Tibial nerve (tissue), 4 donors: ENCODE measurements at regions not wholly inside any gene's neighbourhood (a gene's known extent, or its start where the extent isn't known, plus 50 kb on each side); places are given as distances from the start of the nearest gene placed in this dataset.

ENCODE experiments used
- DNase-seq, 2 donors: peaks; one replicate each; pipeline ENCODE4 v3.0.0-alpha.2; 2019; ENCODE audit warnings: low spot score in 2 of 2
- H3K27ac ChIP-seq, 4 donors: fragments of 200-600 bp; sonication (generic) in 3 of 4; one replicate each; pipeline ENCODE4 v1.5.1; 2017 to 2019; ENCODE audit warnings: mild to moderate bottlenecking in 1 of 4
- H3K27me3 ChIP-seq, 2 donors: fragments of 200-600 bp; sonication (generic) in 1 of 2; one replicate each; pipeline versions ENCODE4 v1.5.1 to v1.6.0; 2017 to 2019
- H3K36me3 ChIP-seq, 3 donors: fragments of 200-600 bp; sonication (generic); one replicate each; pipeline ENCODE4 v1.5.1; 2018 to 2019
- H3K4me1 ChIP-seq, 4 donors: fragments of 200-600 bp; sonication (generic) in 3 of 4; one replicate each; pipeline ENCODE4 v1.5.1; 2017 to 2019
- H3K4me3 ChIP-seq, 4 donors: fragments of 200-600 bp; sonication (generic) in 3 of 4; one replicate each; pipeline ENCODE4 v1.5.1; 2017 to 2019; ENCODE audit warnings: mild to moderate bottlenecking in 1 of 4, moderate library complexity in 1 of 4
- H3K9me3 ChIP-seq, 4 donors: fragments of 200-600 bp; sonication (generic) in 3 of 4; one replicate each; pipeline ENCODE4 v1.5.1; 2017 to 2019
- EP300 ChIP-seq, 2 donors: sonication (generic); formaldehyde crosslinking; IDR thresholded peaks; one replicate each; pipeline ENCODE4 v1.6.1; 2017; ENCODE audit warnings: antibody characterized with exemption in 2 of 2, mild to moderate bottlenecking in 1 of 2
- POLR2A ChIP-seq, 2 donors: fragments of 450-650 bp; IDR thresholded peaks; one replicate each; pipeline ENCODE4 v1.6.1; 2017; ENCODE audit warnings: antibody characterized with exemption in 2 of 2, mild to moderate bottlenecking in 2 of 2, moderate library complexity in 2 of 2
- WGBS, 2 donors: methylation state at CpG; one replicate each; pipeline ENCODE4 v1.1.5; 2018; 5-methylcytosine and 5-hydroxymethylcytosine counted together
- TF ChIP-seq, protein P1 (sequence below), 5 experiments: fragments of 200-600 bp in 3 of 5; fragments of 450-650 bp in 2 of 5; sonication (generic) in 3 of 5; IDR thresholded peaks; one replicate each; pipeline ENCODE4 v1.5.1; 2016 to 2019; ENCODE audit warnings: antibody characterized with exemption in 5 of 5, mild to moderate bottlenecking in 3 of 5, moderate library complexity in 2 of 5

DNA sequence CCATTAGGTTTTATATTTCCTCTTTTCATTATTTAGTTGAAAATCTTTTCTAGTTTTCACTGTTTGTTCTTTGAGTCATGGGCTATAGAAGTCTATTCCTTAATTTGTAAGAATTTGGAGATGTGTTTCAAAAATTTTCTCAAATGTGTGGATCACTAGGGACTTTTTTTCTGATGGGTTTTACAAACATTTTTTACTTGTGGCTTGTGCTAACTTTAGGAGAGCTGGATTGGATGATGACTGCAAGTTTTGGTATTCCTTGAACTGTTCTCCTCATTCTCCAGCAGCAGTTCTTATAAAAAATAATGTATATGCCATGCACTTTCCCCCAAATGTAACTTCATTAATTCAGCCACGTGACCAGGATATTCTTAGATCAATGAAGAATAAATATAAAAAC is 94.7 kb upstream of the CWC22 start:
- no peak for TF ChIP-seq POLR2A (IDR thresholded peaks at IDR 0.05)
- TF ChIP-seq, protein P1, sequence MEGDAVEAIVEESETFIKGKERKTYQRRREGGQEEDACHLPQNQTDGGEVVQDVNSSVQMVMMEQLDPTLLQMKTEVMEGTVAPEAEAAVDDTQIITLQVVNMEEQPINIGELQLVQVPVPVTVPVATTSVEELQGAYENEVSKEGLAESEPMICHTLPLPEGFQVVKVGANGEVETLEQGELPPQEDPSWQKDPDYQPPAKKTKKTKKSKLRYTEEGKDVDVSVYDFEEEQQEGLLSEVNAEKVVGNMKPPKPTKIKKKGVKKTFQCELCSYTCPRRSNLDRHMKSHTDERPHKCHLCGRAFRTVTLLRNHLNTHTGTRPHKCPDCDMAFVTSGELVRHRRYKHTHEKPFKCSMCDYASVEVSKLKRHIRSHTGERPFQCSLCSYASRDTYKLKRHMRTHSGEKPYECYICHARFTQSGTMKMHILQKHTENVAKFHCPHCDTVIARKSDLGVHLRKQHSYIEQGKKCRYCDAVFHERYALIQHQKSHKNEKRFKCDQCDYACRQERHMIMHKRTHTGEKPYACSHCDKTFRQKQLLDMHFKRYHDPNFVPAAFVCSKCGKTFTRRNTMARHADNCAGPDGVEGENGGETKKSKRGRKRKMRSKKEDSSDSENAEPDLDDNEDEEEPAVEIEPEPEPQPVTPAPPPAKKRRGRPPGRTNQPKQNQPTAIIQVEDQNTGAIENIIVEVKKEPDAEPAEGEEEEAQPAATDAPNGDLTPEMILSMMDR (IDR thresholded peaks at IDR 0.05) = no peak
- no peak for TF ChIP-seq EP300 (IDR thresholded peaks at IDR 0.05)
- Histone ChIP-seq H3K27ac (no peak overlapping the region), H3K9me3 (no peaks in the 10 kb centered on the region), H3K27me3 (no peaks in the 10 kb centered on the region), H3K36me3 (no peaks in the 10 kb centered on the region), H3K4me3 (no peak overlapping the region), H3K4me1 (no peaks in the 10 kb centered on the region)
- 73 to 76% methylated on average over 1 of the region's 1 CpG for WGBS, 2 donors
- DNase-seq = no peak

DNA sequence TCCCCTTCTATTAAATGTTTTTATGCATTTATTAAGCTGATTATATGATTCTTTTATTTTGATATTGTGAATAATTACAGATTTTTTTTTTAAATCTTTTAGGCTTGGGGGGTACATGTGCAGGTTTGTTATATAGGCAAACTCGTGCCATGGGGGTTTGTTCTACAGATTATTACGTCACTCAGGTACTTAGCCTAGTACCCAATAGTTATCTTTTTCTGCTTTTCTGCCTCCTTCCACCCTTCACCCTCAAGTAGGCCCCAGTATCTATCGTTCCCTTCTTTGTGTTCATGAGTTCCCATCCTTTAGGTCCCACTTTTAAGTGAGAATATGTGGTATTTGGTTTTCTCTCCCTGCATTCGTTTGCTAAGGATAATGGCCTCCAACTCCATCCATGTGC is 92.2 kb upstream of the CWC22 start:
- TF ChIP-seq POLR2A (IDR thresholded peaks at IDR 0.05) = no peak
- no peak for TF ChIP-seq EP300 (IDR thresholded peaks at IDR 0.05)
- TF ChIP-seq, protein P1 (IDR thresholded peaks at IDR 0.05) = no peak
- no peaks in the 10 kb centered on the region for H3K27me3 ChIP-seq
- WGBS, 2 donors = 79 to 85% methylated on average over 4 of the region's 4 CpGs
- H3K9me3 ChIP-seq = no peaks in the 10 kb centered on the region
- no peak overlapping the region for H3K27ac ChIP-seq
- H3K4me3 ChIP-seq = no peak overlapping the region
- DNase-seq = no peak
- H3K4me1 ChIP-seq = no peaks in the 10 kb centered on the region
- H3K36me3 ChIP-seq = no peaks in the 10 kb centered on the region

DNA sequence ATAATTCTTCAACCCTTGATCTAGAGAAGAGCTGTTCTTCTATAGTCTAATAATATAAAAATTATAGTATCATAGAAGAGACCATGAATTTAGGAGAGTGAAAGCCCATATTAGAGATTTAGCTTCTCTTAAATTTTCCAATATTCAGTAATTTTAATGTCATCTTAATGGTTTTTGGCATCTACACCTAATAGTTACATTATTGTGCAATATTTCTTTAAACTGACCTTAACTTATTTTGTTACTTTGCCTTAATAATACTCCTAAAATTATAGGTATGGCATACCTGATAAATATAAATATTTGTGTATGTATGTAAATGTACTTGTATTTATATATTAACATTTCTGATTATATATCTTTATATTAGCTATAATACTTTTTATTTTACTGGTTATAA is 78.0 kb upstream of the CWC22 start:
- TF ChIP-seq POLR2A (IDR thresholded peaks at IDR 0.05) = no peak
- TF ChIP-seq, protein P1 (IDR thresholded peaks at IDR 0.05) = no peak
- TF ChIP-seq EP300 (IDR thresholded peaks at IDR 0.05) = no peak
- no peak for DNase-seq
- H3K27ac ChIP-seq = no peak overlapping the region
- H3K36me3 ChIP-seq = no peaks in the 10 kb centered on the region
- H3K9me3 ChIP-seq = peaks cover 0 to 11% (median 0%) of the 10 kb centered on the region in 4 donors
- no peaks in the 10 kb centered on the region for H3K4me1 ChIP-seq
- H3K4me3 ChIP-seq = no peak overlapping the region
- no peaks in the 10 kb centered on the region for H3K27me3 ChIP-seq

DNA sequence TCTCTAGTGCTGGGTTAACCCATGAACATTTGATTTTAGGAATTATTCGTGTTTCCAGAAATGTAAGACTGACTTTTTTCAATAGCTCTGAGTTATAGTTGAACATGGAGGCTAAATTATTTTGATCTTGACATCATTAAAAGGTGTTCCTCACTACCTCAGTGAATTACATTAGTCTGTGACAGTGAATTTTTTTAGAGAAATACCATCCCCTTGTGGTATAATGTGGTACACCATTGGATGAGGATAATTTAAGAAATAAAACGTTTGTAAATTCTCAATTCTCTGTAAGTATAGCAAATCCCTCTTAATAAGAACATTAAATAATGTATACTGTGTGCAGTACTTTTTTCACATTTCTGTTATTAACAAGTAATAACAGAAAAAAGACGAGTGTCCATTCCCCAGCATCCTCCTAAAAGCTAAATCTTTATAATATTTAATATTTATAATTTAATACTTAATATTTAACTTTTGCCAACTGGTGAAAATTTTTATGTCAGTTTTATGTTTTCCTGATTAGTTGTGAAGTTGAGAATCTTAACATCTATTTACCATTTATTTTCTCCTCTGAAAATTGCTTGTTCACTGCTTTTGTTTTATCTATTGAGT is 70.3 kb upstream of the CWC22 start:
- H3K27ac ChIP-seq = no peak overlapping the region
- WGBS, 2 donors = 11 to 16% methylated on average over 3 of the region's 3 CpGs
- H3K36me3 ChIP-seq = no peaks in the 10 kb centered on the region
- DNase-seq = no peak
- no peaks in the 10 kb centered on the region for H3K27me3 ChIP-seq
- H3K9me3 ChIP-seq = peaks cover 0 to 3% (median 0%) of the 10 kb centered on the region in 4 donors
- H3K4me1 ChIP-seq = no peaks in the 10 kb centered on the region
- H3K4me3 ChIP-seq = no peak overlapping the region
- TF ChIP-seq, protein P1 (IDR thresholded peaks at IDR 0.05) = peak; percentile 29 to 45 (median 40)
- no peak for TF ChIP-seq POLR2A (IDR thresholded peaks at IDR 0.05)

DNA sequence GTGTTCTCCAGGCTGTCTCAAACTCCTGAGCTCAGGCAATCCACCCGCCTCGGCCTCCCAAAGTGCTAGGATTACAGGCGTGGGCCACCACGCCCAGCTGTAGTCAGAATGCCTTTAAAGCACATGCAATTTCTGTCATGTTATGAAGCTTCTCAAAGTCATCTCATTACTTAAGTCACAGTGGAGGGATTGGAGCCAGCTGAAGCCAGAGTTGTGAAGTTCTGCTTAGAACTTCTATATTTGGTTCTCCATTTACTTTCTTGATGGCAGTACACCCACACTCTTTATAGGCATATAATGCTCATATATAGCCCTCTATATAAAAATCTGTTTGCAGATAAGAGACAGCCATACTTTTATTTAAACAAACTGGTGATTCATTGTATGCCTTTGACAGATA is 68.8 kb upstream of the CWC22 start:
- Histone ChIP-seq H3K27ac (no peak overlapping the region), H3K36me3 (no peaks in the 10 kb centered on the region), H3K4me1 (no peaks in the 10 kb centered on the region), H3K4me3 (no peak overlapping the region), H3K27me3 (no peaks in the 10 kb centered on the region), H3K9me3 (no peaks in the 10 kb centered on the region)
- DNase-seq = no peak
- WGBS, 2 donors = 88 to 92% methylated on average over 4 of the region's 4 CpGs
- no peak for TF ChIP-seq EP300 (IDR thresholded peaks at IDR 0.05)
- TF ChIP-seq, protein P1 (IDR thresholded peaks at IDR 0.05) = no peak
- no peak for TF ChIP-seq POLR2A (IDR thresholded peaks at IDR 0.05)
